ENCODE measurements at regions not wholly inside any gene's neighbourhood (a gene's known extent, or its start where the extent isn't known, plus 50 kb on each side); places are given as distances from the start of the nearest gene placed in this dataset.
A peak's percentile ranks its signal among the peaks of the same experiment; 100 is the strongest.

- intact Hi-C loops (cut with DNase I), result loop anchor here in 9 of 10 donors (5.0 to 10.0 kb wide), 8 partner anchors 177 to 1623 kb away; partner anchors contain the start of genes NRP2 (in 1 of the 9) and PARD3B (in 1 of the 9)
- DNase-seq, result peak in 1 of 2 donors; percentile 68
These were observed 223.1 kb upstream of the PARD3B start for GRCh38 chr2:204321910-204322751.

GRCh38 chr2:204325468-204325867, 219.8 kb upstream of the PARD3B start:
- Histone ChIP-seq H3K36me3 (no peaks in the 10 kb centered on the region), H3K4me1 (peaks cover 0 to 35% (median 5%) of the 10 kb centered on the region in 9 donors), H3K9me3 (no peaks in the 10 kb centered on the region), H3K27me3 (peaks cover 0 to 6% (median 0%) of the 10 kb centered on the region in 7 donors), H3K27ac (no peak overlapping the region), H3K4me3 (no peak overlapping the region)
- WGBS, 2 donors, result 15 to 16% methylated on average over 7 of the region's 7 CpGs
- ATAC-seq, result peak in 6 of 8 donors; percentile 35 to 64 (median 56)
- DNase-seq, result peak in 1 of 2 donors; percentile 76
- intact Hi-C loops (cut with DNase I), result loop anchor here (1.0 to 10.0 kb wide), 16 partner anchors 65 to 1622 kb away; no protein-coding TSS in a partner anchor
- TF ChIP-seq CTCF (IDR thresholded peaks at IDR 0.05), result peak; percentile 81 to 92 (median 89)

More at GRCh38 chr2:204321910-204322751, 223.1 kb upstream of the PARD3B start:
- WGBS, 2 donors, result 46 to 59% methylated on average over 9 of the region's 9 CpGs
- Histone ChIP-seq H3K9me3 (no peaks in the 10 kb centered on the region), H3K27me3 (peaks cover 0 to 6% (median 0%) of the 10 kb centered on the region in 7 donors), H3K4me1 (peaks cover 0 to 35% (median 5%) of the 10 kb centered on the region in 9 donors), H3K27ac (peak overlapping the region in 8 of 10 donors; percentile 45 to 83 (median 64)), H3K4me3 (no peak overlapping the region), H3K36me3 (no peaks in the 10 kb centered on the region)
- peak; percentile 78 to 95 (median 89) for ATAC-seq
- no peak for TF ChIP-seq CTCF (IDR thresholded peaks at IDR 0.05)

GRCh38 chr2:204328373-204328772, 216.9 kb upstream of the PARD3B start:
- intact Hi-C loops (cut with DNase I), result loop anchor here (5.0 to 10.0 kb wide), 11 partner anchors 184 to 1619 kb away; no protein-coding TSS in a partner anchor
- Histone ChIP-seq H3K4me1 (peaks cover 0 to 10% (median 0%) of the 10 kb centered on the region in 9 donors), H3K27me3 (peaks cover 0 to 6% (median 0%) of the 10 kb centered on the region in 7 donors), H3K27ac (no peak overlapping the region), H3K36me3 (no peaks in the 10 kb centered on the region), H3K9me3 (no peaks in the 10 kb centered on the region), H3K4me3 (no peak overlapping the region)
- DNase-seq, result no peak
- no peak for TF ChIP-seq CTCF (IDR thresholded peaks at IDR 0.05)
- ATAC-seq, result no peak
- 91 to 95% methylated on average over 7 of the region's 7 CpGs for whole genome bisulfite sequencing, 2 donors

- no peaks in the 10 kb centered on the region for H3K36me3 ChIP-seq
- no peaks in the 10 kb centered on the region for H3K9me3 ChIP-seq
- ATAC-seq, result no peak
- DNase-seq, result no peak
- no peak overlapping the region for H3K4me3 ChIP-seq
- H3K4me1 ChIP-seq, result peaks cover 0 to 10% (median 0%) of the 10 kb centered on the region in 9 donors
- intact Hi-C loops (cut with DNase I), result loop anchor here (5.0 to 10.0 kb wide), 11 partner anchors 184 to 1618 kb away; no protein-coding TSS in a partner anchor
- 93% methylated on average over 6 of the region's 6 CpGs for WGBS, 2 donors
- TF ChIP-seq CTCF (IDR thresholded peaks at IDR 0.05), result no peak
- H3K27me3 ChIP-seq, result peaks cover 0 to 6% (median 0%) of the 10 kb centered on the region in 7 donors
- H3K27ac ChIP-seq, result no peak overlapping the region
These were observed 216.3 kb upstream of the PARD3B start for GRCh38 chr2:204329016-204329415.

Data from heart right ventricle (tissue), 16 donors.